ENCODE measurements at regions not wholly inside any gene's neighbourhood (a gene's known extent, or its start where the extent isn't known, plus 50 kb on each side); places are given as distances from the start of the nearest gene placed in this dataset.
"Not testable (repeated sequence)": the region's sequence is repeated elsewhere in the genome, so short reads cannot be mapped to it uniquely, and the experiment has no call there.

- not testable (repeated sequence) for ATAC-seq (ENCODE audit: low read depth in 2 of 2); H3K36me3 Mint-ChIP-seq; H3K27ac Mint-ChIP-seq; H3K27me3 Mint-ChIP-seq; DNase-seq; H3K4me1 Mint-ChIP-seq; H3K9me3 Mint-ChIP-seq
- H3K4me3 Mint-ChIP-seq, result peak overlapping the region in 2 of 8 donors; percentile 3 to 6
Measured at GRCh38 chr2:177008662-177009061, 203.9 kb upstream of the HNRNPA3 start.

DNA sequence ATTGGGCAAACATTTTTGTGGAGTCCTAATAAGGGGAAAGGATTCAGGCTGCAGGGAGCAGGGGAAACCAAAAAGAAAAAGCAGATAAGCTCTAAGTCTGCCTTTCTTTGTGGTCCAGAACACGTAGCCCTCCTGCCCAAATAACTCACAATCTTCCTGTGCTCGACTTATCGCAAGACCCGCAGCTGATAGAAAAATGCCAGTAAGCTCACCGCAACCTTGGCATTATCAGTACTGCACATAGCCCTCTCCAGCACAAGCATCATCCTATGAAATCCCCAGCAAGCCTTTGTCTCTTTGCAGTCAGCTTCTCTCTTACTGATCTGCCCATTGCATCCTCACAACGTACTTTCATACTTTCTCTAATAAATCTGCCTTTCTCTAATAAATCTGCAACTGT, 202.4 kb upstream of the HNRNPA3 start:
- H3K9me3 Mint-ChIP-seq, result peaks cover 0 to 6% (median 2%) of the 10 kb centered on the region in 7 donors
- peaks cover 0 to 10% (median 8%) of the 10 kb centered on the region in 3 donors for H3K27me3 Mint-ChIP-seq
- no peaks in the 10 kb centered on the region for H3K36me3 Mint-ChIP-seq
- H3K4me3 Mint-ChIP-seq, result no peak overlapping the region
- DNase-seq (no peak), ATAC-seq (ENCODE audit: low read depth in 2 of 2) (no peak)
- no peak overlapping the region for H3K27ac Mint-ChIP-seq
- peaks cover 0 to 5% (median 4%) of the 10 kb centered on the region in 3 donors for H3K4me1 Mint-ChIP-seq

GRCh38 chr2:177010861-177011260, 201.7 kb upstream of the HNRNPA3 start:
- peaks cover 0 to 5% (median 4%) of the 10 kb centered on the region in 3 donors for H3K4me1 Mint-ChIP-seq
- DNase-seq (no peak), ATAC-seq (ENCODE audit: low read depth in 2 of 2) (no peak)
- no peaks in the 10 kb centered on the region for H3K36me3 Mint-ChIP-seq
- H3K9me3 Mint-ChIP-seq, result peaks cover 0 to 6% (median 2%) of the 10 kb centered on the region in 7 donors
- peaks cover 5 to 15% (median 12%) of the 10 kb centered on the region in 3 donors for H3K27me3 Mint-ChIP-seq
- no peak overlapping the region for H3K27ac Mint-ChIP-seq
- no peak overlapping the region for H3K4me3 Mint-ChIP-seq

- Mint-ChIP-seq H3K27me3 (peaks cover 4 to 19% (median 9%) of the 10 kb centered on the region in 3 donors), H3K4me1 (no peaks in the 10 kb centered on the region), H3K36me3 (no peaks in the 10 kb centered on the region), H3K9me3 (no peaks in the 10 kb centered on the region), H3K4me3 (no peak overlapping the region), H3K27ac (no peak overlapping the region)
- DNase-seq (no peak), ATAC-seq (ENCODE audit: low read depth in 2 of 2) (no peak)
Measured at GRCh38 chr2:177014946-177015345, 197.6 kb upstream of the HNRNPA3 start.

DNA sequence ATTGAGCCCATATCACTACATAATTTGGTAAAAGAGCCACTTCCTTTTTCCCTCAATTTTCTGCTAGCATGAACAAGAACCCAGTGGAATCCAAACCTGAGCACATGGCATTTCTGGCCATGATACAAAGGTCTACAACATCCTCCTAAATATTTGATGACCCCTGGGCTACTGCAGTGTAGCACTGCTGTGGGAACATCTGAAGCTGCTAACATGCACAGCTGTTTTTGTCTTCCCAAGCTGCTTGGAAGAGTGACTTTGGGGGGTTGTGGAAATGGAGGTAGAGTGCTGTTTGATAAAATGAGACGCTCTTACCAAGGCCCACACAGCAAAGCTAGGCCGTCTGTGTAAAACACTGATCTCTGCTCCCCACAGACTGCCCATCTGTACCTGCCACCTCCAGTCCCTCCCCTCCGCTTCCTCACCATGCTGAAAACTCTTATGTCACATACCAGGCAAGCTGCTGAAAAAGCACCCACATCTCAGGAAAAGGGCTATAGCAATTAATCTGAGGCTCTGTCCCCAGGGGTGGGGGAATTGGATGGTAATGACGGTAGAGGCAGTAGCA, 197.2 kb upstream of the HNRNPA3 start:
- H3K27me3 Mint-ChIP-seq, result peaks cover 4 to 14% (median 9%) of the 10 kb centered on the region in 3 donors
- ATAC-seq (ENCODE audit: low read depth in 2 of 2) (no peak), DNase-seq (no peak)
- H3K27ac Mint-ChIP-seq, result no peak overlapping the region
- no peaks in the 10 kb centered on the region for H3K4me1 Mint-ChIP-seq
- H3K9me3 Mint-ChIP-seq, result no peaks in the 10 kb centered on the region
- H3K4me3 Mint-ChIP-seq, result no peak overlapping the region
- H3K36me3 Mint-ChIP-seq, result no peaks in the 10 kb centered on the region

DNA sequence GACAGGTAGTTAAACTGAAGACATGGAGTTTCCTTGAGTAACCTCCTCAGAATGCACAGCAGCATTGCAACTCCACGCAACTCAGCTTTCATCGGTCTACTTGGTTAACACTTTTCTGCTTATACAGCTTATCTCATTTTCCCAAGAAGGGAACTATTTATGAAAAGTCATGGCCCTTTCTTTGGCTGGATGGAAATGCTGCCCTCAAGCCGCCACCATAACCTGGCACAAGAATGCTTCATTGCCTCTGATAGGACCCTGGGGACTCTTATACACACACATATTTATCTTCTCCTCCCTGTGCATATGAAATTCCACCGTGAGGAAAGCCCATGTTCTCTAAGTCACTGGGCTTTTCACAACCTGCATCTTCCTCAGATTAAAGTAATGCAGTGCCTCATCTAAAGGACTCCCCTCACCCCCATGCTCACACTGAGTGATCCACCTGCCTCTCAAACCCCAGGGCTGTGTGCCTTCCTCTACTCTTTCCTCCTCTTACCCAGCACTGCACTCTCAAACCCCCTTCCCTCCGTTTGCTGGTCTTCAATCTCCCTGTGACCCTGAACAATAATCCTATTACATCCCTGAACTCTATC, 192.0 kb upstream of the HNRNPA3 start:
- H3K4me3 Mint-ChIP-seq, result peak overlapping the region in 1 of 8 donors; percentile 3
- H3K4me1 Mint-ChIP-seq, result no peaks in the 10 kb centered on the region
- no peak for DNase-seq
- no peaks in the 10 kb centered on the region for H3K36me3 Mint-ChIP-seq
- ATAC-seq (ENCODE audit: low read depth in 2 of 2), result no peak
- H3K27ac Mint-ChIP-seq, result peak overlapping the region in 1 of 6 donors; percentile 78
- peaks cover 5 to 20% (median 6%) of the 10 kb centered on the region in 3 donors for H3K27me3 Mint-ChIP-seq
- H3K9me3 Mint-ChIP-seq, result peaks cover 0 to 3% (median 0%) of the 10 kb centered on the region in 7 donors

GRCh38 chr2:177021706-177022343, 190.8 kb upstream of the HNRNPA3 start:
- Mint-ChIP-seq H3K27me3 (peaks cover 0 to 19% (median 5%) of the 10 kb centered on the region in 3 donors), H3K4me3 (no peak overlapping the region), H3K9me3 (peaks cover 0 to 3% (median 0%) of the 10 kb centered on the region in 7 donors), H3K27ac (peak overlapping the region in 1 of 6 donors; percentile 58), H3K4me1 (no peaks in the 10 kb centered on the region), H3K36me3 (no peaks in the 10 kb centered on the region)
- DNase-seq, result no peak
- no peak for ATAC-seq (ENCODE audit: low read depth in 2 of 2)

DNA sequence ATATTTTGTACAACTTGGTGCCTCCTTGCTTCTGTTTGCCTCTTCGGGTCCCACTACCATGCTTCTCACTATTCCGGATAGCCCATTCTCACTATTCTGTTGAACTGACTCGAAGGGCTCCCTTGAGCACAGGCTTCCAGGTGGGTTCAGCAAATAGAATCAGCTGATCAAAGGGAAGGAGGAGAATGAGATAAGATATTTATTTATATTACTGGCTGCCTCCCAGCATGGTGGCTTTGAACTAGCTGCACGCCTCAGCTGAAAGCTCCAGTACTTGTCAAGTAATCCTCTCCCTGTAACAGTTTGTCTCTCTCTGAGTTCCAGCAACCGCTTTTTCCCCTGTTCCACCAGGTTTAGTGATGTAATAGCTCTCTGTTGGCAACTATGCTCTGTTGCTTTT, 187.8 kb upstream of the HNRNPA3 start:
- DNase-seq (no peak), ATAC-seq (ENCODE audit: low read depth in 2 of 2) (no peak)
- Mint-ChIP-seq H3K27me3 (peaks cover 0 to 19% (median 5%) of the 10 kb centered on the region in 3 donors), H3K36me3 (no peaks in the 10 kb centered on the region), H3K9me3 (peaks cover 0 to 3% (median 0%) of the 10 kb centered on the region in 7 donors), H3K4me1 (no peaks in the 10 kb centered on the region), H3K27ac (no peak overlapping the region), H3K4me3 (no peak overlapping the region)

DNA sequence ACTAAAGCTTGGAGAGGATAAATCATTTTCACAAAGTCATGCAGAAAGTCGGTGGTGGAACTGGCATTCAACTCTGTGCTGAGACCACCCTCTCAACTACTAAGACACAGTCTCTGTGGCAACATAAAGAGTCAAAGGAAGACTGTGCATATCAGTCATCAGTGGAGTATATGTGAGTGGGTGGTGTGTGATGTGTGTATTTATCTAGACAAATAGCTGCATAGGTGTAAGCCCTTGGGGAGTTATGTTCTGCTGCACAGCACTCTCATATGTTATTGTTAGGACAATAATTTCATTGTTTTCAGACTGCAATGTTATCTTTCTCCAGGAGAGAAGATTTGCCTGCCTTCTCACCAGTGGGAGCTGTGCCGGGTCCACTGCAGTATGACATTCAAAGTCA, 186.3 kb upstream of the HNRNPA3 start:
- H3K27ac Mint-ChIP-seq, result no peak overlapping the region
- no peaks in the 10 kb centered on the region for H3K4me1 Mint-ChIP-seq
- DNase-seq (no peak), ATAC-seq (ENCODE audit: low read depth in 2 of 2) (no peak)
- peaks cover 0 to 3% (median 0%) of the 10 kb centered on the region in 7 donors for H3K9me3 Mint-ChIP-seq
- H3K36me3 Mint-ChIP-seq, result no peaks in the 10 kb centered on the region
- no peak overlapping the region for H3K4me3 Mint-ChIP-seq
- H3K27me3 Mint-ChIP-seq, result peaks cover 0 to 11% (median 0%) of the 10 kb centered on the region in 3 donors

DNA sequence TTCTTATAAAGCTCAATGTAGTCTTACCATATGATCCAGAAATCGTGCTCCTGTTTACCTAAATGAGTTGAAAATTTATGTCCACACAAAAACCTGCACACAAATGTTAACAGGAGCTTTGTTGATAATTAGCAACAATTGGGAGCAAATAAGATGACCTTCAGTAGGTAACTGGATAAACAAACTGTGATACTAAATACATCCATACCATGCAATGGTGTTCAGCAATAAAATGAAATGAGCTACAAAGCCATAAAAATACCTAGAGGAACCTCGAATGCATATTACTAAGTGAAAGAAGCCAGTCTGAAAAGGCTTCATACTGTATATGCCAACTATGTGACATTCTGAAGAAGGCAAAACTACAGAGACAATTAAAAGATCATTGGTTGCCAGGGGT, 185.6 kb upstream of the HNRNPA3 start:
- Mint-ChIP-seq H3K4me1 (no peaks in the 10 kb centered on the region), H3K9me3 (peaks cover 0 to 3% (median 0%) of the 10 kb centered on the region in 7 donors), H3K36me3 (no peaks in the 10 kb centered on the region), H3K27ac (no peak overlapping the region), H3K27me3 (peaks cover 4 to 14% (median 5%) of the 10 kb centered on the region in 3 donors), H3K4me3 (no peak overlapping the region)
- DNase-seq, result no peak
- no peak for ATAC-seq (ENCODE audit: low read depth in 2 of 2)

DNA sequence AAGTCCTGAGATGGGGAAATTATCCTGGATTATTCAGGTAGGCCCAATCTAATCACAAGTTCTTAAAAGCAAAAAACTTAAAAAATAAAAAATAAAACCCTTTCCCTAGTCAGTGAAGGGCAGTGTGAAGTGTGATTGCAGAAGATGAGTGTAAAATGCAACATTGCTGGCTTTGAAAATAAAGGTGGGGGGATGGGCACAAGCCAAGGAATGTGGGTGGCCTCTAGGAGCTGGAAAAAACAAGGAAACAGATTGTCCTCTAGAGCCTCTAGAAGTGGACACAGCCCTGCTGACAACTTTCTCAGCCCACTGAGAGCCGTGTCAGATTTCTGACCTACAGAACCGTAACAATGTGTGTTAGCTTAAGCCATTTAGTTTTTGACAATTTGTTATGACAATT, 184.3 kb upstream of the HNRNPA3 start:
- DNase-seq, result no peak
- Mint-ChIP-seq H3K4me1 (no peaks in the 10 kb centered on the region), H3K9me3 (peaks cover 0 to 2% (median 0%) of the 10 kb centered on the region in 7 donors), H3K27ac (no peak overlapping the region), H3K36me3 (no peaks in the 10 kb centered on the region), H3K27me3 (peaks cover 8 to 18% (median 17%) of the 10 kb centered on the region in 3 donors), H3K4me3 (no peak overlapping the region)
- ATAC-seq (ENCODE audit: low read depth in 2 of 2), result no peak

DNA sequence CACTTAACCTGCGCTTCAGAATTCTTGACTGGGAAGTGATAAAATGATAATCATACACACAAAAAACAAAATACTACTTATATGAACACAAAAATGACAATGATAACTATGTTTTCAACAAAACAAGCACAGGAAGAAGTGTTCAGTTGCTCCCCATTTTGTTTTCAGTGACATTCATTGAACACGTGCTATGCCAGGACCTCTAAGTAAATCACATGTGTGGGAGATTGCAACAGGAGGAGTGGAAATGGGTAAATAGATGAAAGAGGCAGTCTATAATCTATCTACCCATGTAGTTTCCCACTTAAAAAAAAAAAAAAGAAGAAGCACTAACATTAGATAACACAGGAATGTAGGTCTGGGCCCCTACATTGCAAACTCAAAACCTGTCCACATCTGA, 183.5 kb upstream of the HNRNPA3 start:
- H3K4me1 Mint-ChIP-seq, result no peaks in the 10 kb centered on the region
- DNase-seq (no peak), ATAC-seq (ENCODE audit: low read depth in 2 of 2) (no peak)
- H3K4me3 Mint-ChIP-seq, result no peak overlapping the region
- no peak overlapping the region for H3K27ac Mint-ChIP-seq
- peaks cover 8 to 24% (median 17%) of the 10 kb centered on the region in 3 donors for H3K27me3 Mint-ChIP-seq
- H3K36me3 Mint-ChIP-seq, result no peaks in the 10 kb centered on the region
- no peaks in the 10 kb centered on the region for H3K9me3 Mint-ChIP-seq

DNA sequence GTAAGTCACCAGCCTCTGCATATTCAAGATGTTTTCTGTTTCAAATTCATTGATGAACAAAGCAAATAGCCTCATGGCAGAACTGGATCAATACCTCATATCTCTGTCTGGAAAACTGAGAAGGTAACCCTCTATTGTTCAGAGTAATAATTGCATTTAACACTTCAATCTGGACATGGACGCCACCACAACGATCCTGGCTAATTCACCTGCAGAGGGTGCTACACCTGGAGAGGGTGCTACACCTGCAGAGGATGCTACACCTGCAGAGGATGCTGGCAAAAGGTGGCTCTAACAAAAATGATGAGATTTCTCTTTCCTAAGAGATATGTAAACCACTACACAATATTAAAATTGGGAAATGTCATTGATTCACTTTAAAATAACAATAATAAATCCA, 183.1 kb upstream of the HNRNPA3 start:
- no peak for DNase-seq
- no peak overlapping the region for H3K4me3 Mint-ChIP-seq
- H3K4me1 Mint-ChIP-seq, result no peaks in the 10 kb centered on the region

DNA sequence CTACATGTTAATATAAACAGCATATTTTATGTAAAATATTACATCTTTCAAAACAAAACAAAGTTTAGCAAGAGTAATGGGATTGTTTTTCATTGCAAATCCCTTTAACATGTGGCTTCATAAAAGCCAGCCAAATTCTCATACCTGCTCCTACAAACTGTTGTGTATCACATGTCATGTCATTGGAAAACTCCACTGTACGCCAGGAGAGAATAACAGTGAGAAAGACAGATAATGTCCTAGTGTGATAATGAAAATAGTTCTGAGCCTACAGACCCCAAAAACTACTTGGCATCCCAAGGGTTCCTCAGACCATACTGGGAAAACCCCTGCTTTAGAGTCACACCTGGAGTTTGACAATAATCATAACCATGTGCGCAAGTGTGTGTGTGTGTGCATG, 182.7 kb upstream of the HNRNPA3 start:
- no peaks in the 10 kb centered on the region for H3K36me3 Mint-ChIP-seq
- no peak for DNase-seq
- H3K27me3 Mint-ChIP-seq, result peaks cover 8 to 24% (median 17%) of the 10 kb centered on the region in 3 donors
- no peak overlapping the region for H3K4me3 Mint-ChIP-seq
- no peak overlapping the region for H3K27ac Mint-ChIP-seq
- ATAC-seq (ENCODE audit: low read depth in 2 of 2), result no peak
- no peaks in the 10 kb centered on the region for H3K4me1 Mint-ChIP-seq
- no peaks in the 10 kb centered on the region for H3K9me3 Mint-ChIP-seq

More for the DNA sequence above, 183.1 kb upstream of the HNRNPA3 start:
- no peak overlapping the region for H3K27ac Mint-ChIP-seq
- H3K36me3 Mint-ChIP-seq, result no peaks in the 10 kb centered on the region
- no peaks in the 10 kb centered on the region for H3K9me3 Mint-ChIP-seq
- ATAC-seq (ENCODE audit: low read depth in 2 of 2), result no peak
- peaks cover 8 to 24% (median 17%) of the 10 kb centered on the region in 3 donors for H3K27me3 Mint-ChIP-seq
